Sigmoid colon (tissue), 4 donors: ENCODE measurements at regions not wholly inside any gene's neighbourhood (a gene's known extent, or its start where the extent isn't known, plus 50 kb on each side); places are given as distances from the start of the nearest gene placed in this dataset.

Experiments
- EP300 ChIP-seq, 4 donors: sonication (generic); formaldehyde crosslinking; IDR thresholded peaks; one replicate each; pipeline ENCODE4 v1.6.1; 2017; ENCODE audit warnings: antibody characterized with exemption in 4 of 4
- POLR2A ChIP-seq, 2 donors: fragments of 450-650 bp; IDR thresholded peaks; one replicate each; pipeline ENCODE4 v1.6.1; 2016; ENCODE audit warnings: antibody characterized with exemption in 2 of 2, mild to moderate bottlenecking in 2 of 2, moderate library complexity in 2 of 2
- POLR2AphosphoS5 ChIP-seq, 4 donors: sonication (generic); formaldehyde crosslinking; IDR thresholded peaks; one replicate each; pipeline ENCODE4 v1.6.1; 2017; ENCODE audit warnings: antibody characterized with exemption in 4 of 4
- TF ChIP-seq, protein P1 (sequence below), 4 experiments: fragments of 450-650 bp in 3 of 4; fragments of 200-600 bp in 1 of 4; IDR thresholded peaks; one replicate each; pipeline ENCODE4 v1.5.1; 2016 to 2019; ENCODE audit warnings: antibody characterized with exemption in 4 of 4, mild to moderate bottlenecking in 3 of 4, moderate library complexity in 2 of 4

DNA sequence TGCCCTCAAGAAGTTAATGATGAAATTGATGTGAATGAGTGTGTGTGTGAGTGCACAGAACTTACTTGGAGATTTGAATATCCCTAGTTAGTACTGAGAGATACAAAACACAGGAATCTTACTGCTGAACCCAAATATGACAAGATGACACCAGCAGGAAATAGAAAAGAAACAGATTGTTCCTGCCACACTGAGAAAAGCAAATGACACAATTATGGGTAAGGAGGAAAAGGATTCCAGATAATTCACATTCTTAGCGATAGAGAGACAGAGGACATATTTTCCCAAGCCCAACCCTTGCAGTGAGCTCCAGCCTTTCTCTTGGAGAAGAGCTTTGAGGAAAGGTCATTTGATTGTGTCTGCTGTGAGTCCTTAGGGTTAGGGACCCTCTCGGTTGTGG lies 105.7 kb upstream of the SMIM21 start:
- TF ChIP-seq, protein P1, sequence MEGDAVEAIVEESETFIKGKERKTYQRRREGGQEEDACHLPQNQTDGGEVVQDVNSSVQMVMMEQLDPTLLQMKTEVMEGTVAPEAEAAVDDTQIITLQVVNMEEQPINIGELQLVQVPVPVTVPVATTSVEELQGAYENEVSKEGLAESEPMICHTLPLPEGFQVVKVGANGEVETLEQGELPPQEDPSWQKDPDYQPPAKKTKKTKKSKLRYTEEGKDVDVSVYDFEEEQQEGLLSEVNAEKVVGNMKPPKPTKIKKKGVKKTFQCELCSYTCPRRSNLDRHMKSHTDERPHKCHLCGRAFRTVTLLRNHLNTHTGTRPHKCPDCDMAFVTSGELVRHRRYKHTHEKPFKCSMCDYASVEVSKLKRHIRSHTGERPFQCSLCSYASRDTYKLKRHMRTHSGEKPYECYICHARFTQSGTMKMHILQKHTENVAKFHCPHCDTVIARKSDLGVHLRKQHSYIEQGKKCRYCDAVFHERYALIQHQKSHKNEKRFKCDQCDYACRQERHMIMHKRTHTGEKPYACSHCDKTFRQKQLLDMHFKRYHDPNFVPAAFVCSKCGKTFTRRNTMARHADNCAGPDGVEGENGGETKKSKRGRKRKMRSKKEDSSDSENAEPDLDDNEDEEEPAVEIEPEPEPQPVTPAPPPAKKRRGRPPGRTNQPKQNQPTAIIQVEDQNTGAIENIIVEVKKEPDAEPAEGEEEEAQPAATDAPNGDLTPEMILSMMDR (IDR thresholded peaks at IDR 0.05), result no peak
- no peak for TF ChIP-seq POLR2A (IDR thresholded peaks at IDR 0.05)
- TF ChIP-seq EP300 (IDR thresholded peaks at IDR 0.05), result no peak
- no peak for TF ChIP-seq POLR2AphosphoS5 (IDR thresholded peaks at IDR 0.05)
